NCI-H1105 (cell line): ENCODE measurements at regions not wholly inside any gene's neighbourhood (a gene's known extent, or its start where the extent isn't known, plus 50 kb on each side); places are given as distances from the start of the nearest gene placed in this dataset.

ENCODE experiments used
- DNase-seq: peaks from one replicate; lab custom pipeline; 2025; lab: John Stamatoyannopoulos, UW

GRCh38 chr2:74760875-74761630 is 72.9 kb upstream of the HK2 start:
- DNase-seq, result no peak

GRCh38 chr2:74762789-74763188 is 71.1 kb upstream of the HK2 start:
- no peak for DNase-seq

DNA sequence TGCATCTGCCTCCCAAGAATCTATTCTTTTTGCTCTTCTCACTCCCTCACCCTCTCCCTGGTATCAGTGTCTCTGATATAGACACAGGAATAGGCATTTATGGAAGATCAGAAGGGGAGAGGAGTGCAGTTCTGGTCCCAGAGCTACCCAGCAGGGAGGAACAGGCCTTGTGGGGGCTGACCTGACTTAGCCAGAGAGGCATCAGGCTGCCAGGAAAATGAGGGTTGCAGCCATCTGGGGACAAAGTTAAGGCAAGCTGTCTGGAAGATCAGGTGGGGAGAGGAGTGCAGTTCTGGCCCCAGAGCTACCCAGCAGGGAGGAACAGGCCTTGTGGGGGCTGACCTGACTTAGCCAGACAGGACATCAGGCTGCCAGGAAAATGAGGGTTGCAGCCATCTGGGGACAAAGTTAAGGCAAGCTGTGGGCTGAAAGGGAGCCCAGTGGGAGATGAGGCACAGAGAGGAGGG is 69.9 kb upstream of the HK2 start:
- DNase-seq, result no peak

DNA sequence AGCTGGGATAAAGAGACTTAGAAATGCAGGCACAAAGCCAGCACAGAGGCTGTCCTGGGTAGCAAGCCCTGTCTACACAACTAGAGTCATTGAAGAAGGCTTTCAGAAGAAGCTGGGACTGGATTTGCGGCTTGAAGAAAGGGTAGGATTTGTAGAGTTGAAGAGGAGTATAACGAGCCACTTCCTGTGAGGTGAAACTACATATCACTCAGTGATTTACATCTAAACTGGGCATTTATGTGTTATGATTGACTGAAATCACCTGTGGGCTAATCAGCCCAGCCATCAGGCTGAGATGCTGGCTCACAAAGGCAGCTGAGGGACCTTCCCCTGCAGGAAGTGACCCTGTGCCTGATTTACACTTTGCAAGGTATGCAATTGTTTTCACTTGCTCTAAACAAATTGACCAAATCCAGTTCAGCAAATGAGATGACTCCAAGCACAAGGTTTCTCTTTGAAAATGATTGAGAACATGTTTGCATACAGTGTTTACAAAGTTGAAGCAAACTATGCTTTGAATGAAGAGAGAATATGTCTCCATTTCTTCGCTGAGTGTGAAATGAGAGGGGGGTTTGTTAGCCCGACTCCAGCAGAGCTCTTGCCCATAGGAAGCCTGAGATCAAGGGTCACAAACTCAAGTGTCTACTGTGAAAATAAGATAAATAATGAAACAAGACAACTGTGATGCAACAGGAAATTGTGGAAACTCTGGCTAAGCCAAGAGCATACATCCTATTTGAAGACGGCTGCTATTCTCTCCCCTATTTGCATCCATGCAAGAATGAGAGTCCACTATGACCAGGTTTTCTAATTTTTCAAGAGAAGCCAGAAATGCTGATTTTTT is 69.3 kb upstream of the HK2 start:
- no peak for DNase-seq

- no peak for DNase-seq
Measured at GRCh38 chr2:74766780-74767179, 67.1 kb upstream of the HK2 start.

- DNase-seq, result no peak
Measured at GRCh38 chr2:74767618-74768017, 66.3 kb upstream of the HK2 start.

DNA sequence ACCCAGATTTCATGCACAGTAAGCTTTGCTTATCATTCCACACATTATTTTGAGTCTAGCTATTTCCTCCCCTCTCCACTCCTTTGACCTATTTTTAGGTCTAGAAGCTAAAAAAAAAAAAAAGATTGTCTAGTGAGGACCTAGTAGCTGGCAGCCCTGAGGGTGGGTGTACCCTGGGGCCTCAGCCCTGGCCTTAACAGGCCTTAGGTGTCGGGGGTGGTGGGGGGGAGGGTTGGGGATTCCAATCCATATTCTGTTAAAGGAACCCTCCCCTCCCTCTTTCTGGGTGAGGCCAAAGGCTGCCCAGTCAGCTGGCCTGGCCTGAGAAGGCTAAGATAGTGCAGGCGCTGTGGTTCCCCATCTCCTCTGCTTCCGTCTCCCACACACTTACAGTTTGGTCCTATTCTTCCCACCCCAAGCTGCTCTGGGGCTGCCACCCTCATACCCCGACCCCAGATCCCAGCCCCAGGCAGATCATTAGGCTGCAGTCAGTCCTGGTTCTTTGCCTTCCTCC is 65.5 kb upstream of the HK2 start:
- DNase-seq, result no peak

DNA sequence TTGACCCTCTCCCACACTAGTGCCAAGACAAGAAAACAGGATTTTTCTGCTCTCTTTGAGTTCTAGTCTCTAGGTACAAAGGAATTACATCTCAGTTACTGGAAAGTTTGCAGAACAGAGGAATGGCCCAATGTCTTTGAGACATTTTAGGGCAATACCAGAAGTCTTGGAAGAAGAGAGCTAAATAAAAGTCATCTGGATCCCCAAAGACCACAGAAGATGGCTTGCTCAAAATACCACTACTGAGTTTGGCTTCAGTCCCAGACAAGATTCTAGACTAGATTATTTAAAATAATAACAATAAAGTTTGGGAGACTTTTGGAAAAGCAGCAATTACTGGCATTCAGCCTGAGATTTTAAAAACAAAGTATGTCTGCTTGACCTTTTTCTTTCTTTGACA is 61.9 kb upstream of the HK2 start:
- no peak for DNase-seq

- no peak for DNase-seq
Measured at GRCh38 chr2:74777161-74777900, 56.6 kb upstream of the HK2 start.

GRCh38 chr2:74778381-74779264 is 55.3 kb upstream of the HK2 start:
- DNase-seq, result peak; percentile 45

DNA sequence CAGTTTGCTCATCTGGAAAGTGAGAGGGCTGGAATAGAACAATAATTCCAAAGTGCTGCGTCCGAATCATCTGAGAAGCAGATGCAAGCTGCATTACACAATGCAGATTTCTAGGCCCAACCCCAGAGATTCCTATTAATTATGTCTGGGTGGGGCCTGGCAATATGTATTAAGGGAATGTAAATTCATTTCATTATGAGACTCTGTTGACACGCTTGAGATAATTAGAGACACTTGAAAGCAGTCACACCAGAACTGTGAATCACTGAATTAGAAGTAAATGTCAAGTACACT is 54.7 kb upstream of the HK2 start:
- no peak for DNase-seq

DNA sequence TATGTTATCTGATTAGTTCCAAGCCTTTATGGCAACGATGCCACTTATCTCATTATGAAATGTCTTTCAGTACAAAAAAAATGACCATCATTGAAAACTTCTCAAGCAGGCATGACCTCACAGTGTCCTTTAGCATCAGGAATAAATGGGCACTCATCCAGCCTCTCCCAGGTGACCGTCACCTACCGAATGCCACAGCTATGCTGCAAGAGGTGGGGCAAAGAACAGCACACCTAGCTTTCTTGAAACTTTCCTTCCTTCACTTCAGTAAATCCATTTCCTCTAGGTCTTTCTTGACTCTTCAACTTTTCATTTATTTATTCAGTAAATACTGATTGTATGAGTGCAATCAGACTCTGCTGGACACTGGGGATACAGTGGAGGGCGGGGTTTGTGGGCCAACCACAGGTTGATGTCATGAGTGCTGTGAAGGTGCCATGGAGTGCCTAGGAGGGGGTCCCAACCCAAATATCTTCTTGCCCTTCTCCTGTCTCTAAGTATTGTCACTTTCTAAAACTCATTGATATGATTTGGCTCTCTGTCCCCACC is 54.3 kb upstream of the HK2 start:
- DNase-seq, result no peak
